H9 (cell line): ENCODE measurements at regions not wholly inside any gene's neighbourhood (a gene's known extent, or its start where the extent isn't known, plus 50 kb on each side); places are given as distances from the start of the nearest gene placed in this dataset.

Source experiments
- DNase-seq: peaks from one replicate; pipeline ENCODE4 v3.0.0-alpha.2; 2017
- H2AFZ ChIP-seq: one replicate; pipeline ENCODE4 v1.6.1; 2013; ENCODE audit warnings: mild to moderate bottlenecking, low read length, control low read depth, moderate library complexity
- H2AK5ac ChIP-seq: 2 replicates; pipeline ENCODE4 v1.6.1; 2013; ENCODE audit warnings: low read length, control low read depth, mixed read lengths; ENCODE audit not compliant: insufficient read length
- H2BK120ac ChIP-seq: one replicate; pipeline ENCODE4 v1.6.1; 2013; ENCODE audit warnings: low read depth, mild to moderate bottlenecking, low read length, control low read depth, inconsistent platforms; ENCODE audit not compliant: poor library complexity, severe bottlenecking
- H2BK12ac ChIP-seq: 2 replicates; pipeline ENCODE4 v1.6.1; 2013; ENCODE audit warnings: low read length, control low read depth, mixed read lengths, low read depth; ENCODE audit not compliant: insufficient read length
- H2BK15ac ChIP-seq: 2 replicates; pipeline ENCODE4 v1.6.1; 2013; ENCODE audit warnings: low read depth, low read length, control low read depth
- H2BK20ac ChIP-seq: one replicate; pipeline ENCODE4 v1.6.1; 2013; ENCODE audit warnings: low read depth, mild to moderate bottlenecking, low read length, control low read depth, inconsistent platforms; ENCODE audit not compliant: poor library complexity, severe bottlenecking
- H2BK5ac ChIP-seq: 2 replicates; pipeline ENCODE4 v1.6.1; 2013; ENCODE audit warnings: low read length, control low read depth, mixed read lengths; ENCODE audit not compliant: insufficient read length
- H3K14ac ChIP-seq: 2 replicates; pipeline ENCODE4 v1.6.1; 2013; ENCODE audit warnings: low read length, control low read depth; ENCODE audit not compliant: insufficient read depth
- H3K18ac ChIP-seq: 2 replicates; pipeline ENCODE4 v1.6.1; 2013; ENCODE audit warnings: low read depth, mild to moderate bottlenecking, mixed read lengths, low read length, control low read depth; ENCODE audit not compliant: insufficient read length
- H3K23ac ChIP-seq: 2 replicates; pipeline ENCODE4 v1.6.1; 2013; ENCODE audit warnings: low read length, control low read depth, mixed read lengths, low read depth; ENCODE audit not compliant: insufficient read length
- H3K23me2 ChIP-seq: 2 replicates; pipeline ENCODE4 v1.6.1; 2013; ENCODE audit warnings: low read depth, mild to moderate bottlenecking, mixed read lengths, low read length, control low read depth; ENCODE audit not compliant: insufficient read length, poor library complexity, severe bottlenecking
- H3K27ac ChIP-seq: 2 replicates; pipeline ENCODE4 v1.5.1; 2013; ENCODE audit warnings: low read length, control low read depth, mixed read lengths, low read depth; ENCODE audit not compliant: insufficient read length
- H3K27me3 ChIP-seq: 2 replicates; pipeline ENCODE4 v1.6.1; 2013; ENCODE audit warnings: low read length, control low read depth, inconsistent platforms; ENCODE audit not compliant: insufficient read depth
- H3K4ac ChIP-seq: 2 replicates; pipeline ENCODE4 v1.6.1; 2013; ENCODE audit warnings: low read depth, mild to moderate bottlenecking, control low read depth, inconsistent platforms, low read length, moderate library complexity
- H3K4me1 ChIP-seq: 2 replicates; pipeline ENCODE4 v1.6.1; 2013; ENCODE audit warnings: low read length, control low read depth, inconsistent platforms; ENCODE audit not compliant: insufficient read depth
- H3K4me2 ChIP-seq: 2 replicates; pipeline ENCODE4 v1.6.1; 2013; ENCODE audit warnings: low read length, control low read depth, mixed read lengths; ENCODE audit not compliant: insufficient read length, insufficient read depth
- H3K56ac ChIP-seq: 2 replicates; pipeline ENCODE4 v1.6.1; 2013; ENCODE audit warnings: low read depth, mild to moderate bottlenecking, mixed read lengths, low read length, control low read depth; ENCODE audit not compliant: insufficient read length
- H3K79me1 ChIP-seq: 2 replicates; pipeline ENCODE4 v1.6.1; 2013; ENCODE audit warnings: low read depth, mild to moderate bottlenecking, moderate library complexity, low read length, control low read depth, inconsistent platforms; ENCODE audit not compliant: insufficient read depth, poor library complexity, severe bottlenecking
- H3K79me2 ChIP-seq: 2 replicates; pipeline ENCODE4 v1.6.1; 2013; ENCODE audit warnings: low read length, control low read depth, inconsistent platforms; ENCODE audit not compliant: insufficient read depth
- H3K9ac ChIP-seq: 2 replicates; pipeline ENCODE4 v1.6.1; 2013; ENCODE audit warnings: low read length, control low read depth, mixed read lengths; ENCODE audit not compliant: insufficient read length; ENCODE audit errors: extremely low read depth
- H3K9me3 ChIP-seq: one replicate; pipeline ENCODE4 v1.6.1; 2013; ENCODE audit warnings: low read depth, low read length, inconsistent platforms; ENCODE audit not compliant: control insufficient read depth
- H3T11ph ChIP-seq: one replicate; pipeline ENCODE4 v1.6.1; 2013; ENCODE audit warnings: mild to moderate bottlenecking, low read length, control low read depth, inconsistent platforms
- H4K20me1 ChIP-seq: one replicate; pipeline ENCODE4 v1.6.1; 2013; ENCODE audit not compliant: control insufficient read depth, insufficient read length, insufficient read depth
- H4K5ac ChIP-seq: 2 replicates; pipeline ENCODE4 v1.6.1; 2013; ENCODE audit warnings: low read depth, mild to moderate bottlenecking, mixed read lengths, low read length, control low read depth; ENCODE audit not compliant: insufficient read length
- H4K8ac ChIP-seq: replicated peaks from 2 replicates; pipeline ENCODE4 v1.6.1; 2013; ENCODE audit warnings: low read length, control low read depth, mixed read lengths, low read depth; ENCODE audit not compliant: insufficient read length
- H4K91ac ChIP-seq: 2 replicates; pipeline ENCODE4 v1.6.1; 2013; ENCODE audit warnings: low read depth, mild to moderate bottlenecking, moderate library complexity, mixed read lengths, low read length, control low read depth; ENCODE audit not compliant: insufficient read length
- H3K27ac Mint-ChIP-seq, 3 experiments: 2 replicates in 2 of 3; 3 replicates in 1 of 3; pipeline ENCODE4 v1.8.0; 2020 to 2021; ENCODE audit warnings: mixed read lengths in 3 of 3, mild to moderate bottlenecking in 1 of 3, moderate library complexity in 1 of 3
- H3K27me3 Mint-ChIP-seq: 2 replicates; pipeline ENCODE4 v1.8.0; 2021; ENCODE audit warnings: low read depth, mild to moderate bottlenecking, moderate library complexity, mixed read lengths
- H3K36me3 Mint-ChIP-seq, 3 experiments: 2 replicates in 2 of 3; 3 replicates in 1 of 3; pipeline ENCODE4 v1.8.0; 2020 to 2021; ENCODE audit warnings: low read depth in 3 of 3, mixed read lengths in 3 of 3; ENCODE audit not compliant: insufficient read depth in 1 of 3
- H3K4me1 Mint-ChIP-seq, 2 experiments: 2 replicates each; pipeline ENCODE4 v1.8.0; 2020; ENCODE audit warnings: mixed read lengths in 2 of 2
- H3K4me3 Mint-ChIP-seq, 2 experiments: 2 replicates in 1 of 2; 3 replicates in 1 of 2; pipeline ENCODE4 v1.8.0; 2020 to 2021; ENCODE audit warnings: mild to moderate bottlenecking in 2 of 2, mixed read lengths in 2 of 2, moderate library complexity in 1 of 2
- H3K9me3 Mint-ChIP-seq, 2 experiments: 2 replicates in 1 of 2; 3 replicates in 1 of 2; pipeline ENCODE4 v1.8.0; 2020; ENCODE audit warnings: mild to moderate bottlenecking in 2 of 2, mixed read lengths in 2 of 2, moderate library complexity in 1 of 2
- CTCF ChIP-seq: fragments of 200-600 bp; sonication (generic); conservative IDR thresholded peaks from 3 replicates; pipeline ENCODE4 v1.8.0; 2021; ENCODE audit warnings: antibody characterized with exemption, mild to moderate bottlenecking
- WGBS: extraction: QIAGEN DNeasy Blood & Tissue Kit; methylation state at CpG from one replicate; pipeline ENCODE4 v1.1.7; 2013; ENCODE audit warnings: missing lambda C conversion rate, low lambda C conversion rate, mixed read lengths; ENCODE audit not compliant: insufficient read length; ENCODE audit errors: extremely low coverage; 5-methylcytosine and 5-hydroxymethylcytosine counted together

GRCh38 chr5:112630246-112631009 lies 107.3 kb upstream of the APC start:
- H3K27me3 ChIP-seq: no peaks in the 10 kb centered on the region
- DNase-seq: no peak
- no peaks in the 10 kb centered on the region for H3K23me2 ChIP-seq
- no peaks in the 10 kb centered on the region for H4K20me1 ChIP-seq
- no peak overlapping the region for H2BK20ac ChIP-seq
- H2BK12ac ChIP-seq: no peak overlapping the region
- no peaks in the 10 kb centered on the region for H3K79me2 ChIP-seq
- H3K9me3 ChIP-seq: no peaks in the 10 kb centered on the region
- Mint-ChIP-seq H3K27me3 (no peaks in the 10 kb centered on the region; the same call in 1 of the 2 replicates), H3K36me3 (no peaks in the 10 kb centered on the region), H3K27ac (no peak overlapping the region), H3K9me3 (peaks cover 3% of the 10 kb centered on the region in 2 experiments; a peak in 4 of 5 replicates), H3K4me3 (no peak overlapping the region), H3K4me1 (peaks cover 21 to 24% of the 10 kb centered on the region in 2 experiments)
- H3K18ac ChIP-seq: no peak overlapping the region
- no peak for TF ChIP-seq CTCF
- no peak overlapping the region for H2AFZ ChIP-seq
- no peak overlapping the region for H3K9ac ChIP-seq
- H3K14ac ChIP-seq: no peak overlapping the region
- no peak overlapping the region for H3K4me2 ChIP-seq
- no peak overlapping the region for H2BK15ac ChIP-seq
- no peaks in the 10 kb centered on the region for H3K79me1 ChIP-seq
- no peak overlapping the region for H3T11ph ChIP-seq
- H2BK5ac ChIP-seq: no peak overlapping the region
- no peak overlapping the region for H4K91ac ChIP-seq
- no peak overlapping the region for H3K56ac ChIP-seq
- H2BK120ac ChIP-seq: no peak overlapping the region
- H4K5ac ChIP-seq: no peak overlapping the region
- no peak overlapping the region for H2AK5ac ChIP-seq
- H3K23ac ChIP-seq: no peak overlapping the region
- no peak overlapping the region for H3K4ac ChIP-seq
- H4K8ac ChIP-seq: no peak overlapping the region
- H3K4me1 ChIP-seq: peaks cover 2% of the 10 kb centered on the region; the same call in 1 of the 2 replicates
- no peak overlapping the region for H3K27ac ChIP-seq
- no CpG with 5 or more reads among the region's 3 CpGs for WGBS
